GM12878 (cell line): ENCODE measurements at regions not wholly inside any gene's neighbourhood (a gene's known extent, or its start where the extent isn't known, plus 50 kb on each side); places are given as distances from the start of the nearest gene placed in this dataset.

Experiments
- ASH2L ChIP-seq: fragments of 300-600, 200-600 bp; sonication (generic); IDR thresholded peaks from 2 replicates; pipeline ENCODE4 v1.6.1; 2017; ENCODE audit warnings: low read depth, mild to moderate bottlenecking, borderline replicate concordance
- CBX3 ChIP-seq: fragments of 200-600 bp; sonication (generic); IDR thresholded peaks from 2 replicates; pipeline ENCODE4 v1.6.1; 2016; ENCODE audit warnings: low read depth, borderline replicate concordance
- CEBPB ChIP-seq, 2 experiments: fragments of 150-350 bp in 1 of 2; IDR thresholded peaks; 2 replicates each; pipeline ENCODE4 v1.6.1; 2012 to 2014; ENCODE audit warnings: low read depth in 2 of 2, low read length in 2 of 2, borderline replicate concordance in 1 of 2, inconsistent platforms in 1 of 2
- CREB1 ChIP-seq: IDR thresholded peaks from 2 replicates; pipeline ENCODE4 v1.6.1; 2012; ENCODE audit warnings: low read depth, mild to moderate bottlenecking, inconsistent platforms
- EP300 ChIP-seq, 2 experiments: fragments of 150-350 bp in 1 of 2; IDR thresholded peaks; 2 replicates each; pipeline ENCODE4 v1.6.1; 2011 to 2012; ENCODE audit warnings: low read depth in 2 of 2, low read length in 2 of 2, borderline replicate concordance in 1 of 2, improper control_type of control experiment in 1 of 2, inconsistent platforms in 1 of 2; ENCODE audit not compliant: control insufficient read depth in 1 of 2
- GATAD2B ChIP-seq: fragments of 450-650 bp; conservative IDR thresholded peaks from 2 replicates; pipeline ENCODE4 v1.6.1; 2017; ENCODE audit warnings: low read depth, mild to moderate bottlenecking, moderate library complexity
- TF ChIP-seq, protein P1 (sequence below): IDR thresholded peaks from 2 replicates; pipeline ENCODE4 v1.6.1; 2012; ENCODE audit warnings: improper control_type of control experiment, low read depth, low read length; ENCODE audit not compliant: insufficient replicate concordance

DNA sequence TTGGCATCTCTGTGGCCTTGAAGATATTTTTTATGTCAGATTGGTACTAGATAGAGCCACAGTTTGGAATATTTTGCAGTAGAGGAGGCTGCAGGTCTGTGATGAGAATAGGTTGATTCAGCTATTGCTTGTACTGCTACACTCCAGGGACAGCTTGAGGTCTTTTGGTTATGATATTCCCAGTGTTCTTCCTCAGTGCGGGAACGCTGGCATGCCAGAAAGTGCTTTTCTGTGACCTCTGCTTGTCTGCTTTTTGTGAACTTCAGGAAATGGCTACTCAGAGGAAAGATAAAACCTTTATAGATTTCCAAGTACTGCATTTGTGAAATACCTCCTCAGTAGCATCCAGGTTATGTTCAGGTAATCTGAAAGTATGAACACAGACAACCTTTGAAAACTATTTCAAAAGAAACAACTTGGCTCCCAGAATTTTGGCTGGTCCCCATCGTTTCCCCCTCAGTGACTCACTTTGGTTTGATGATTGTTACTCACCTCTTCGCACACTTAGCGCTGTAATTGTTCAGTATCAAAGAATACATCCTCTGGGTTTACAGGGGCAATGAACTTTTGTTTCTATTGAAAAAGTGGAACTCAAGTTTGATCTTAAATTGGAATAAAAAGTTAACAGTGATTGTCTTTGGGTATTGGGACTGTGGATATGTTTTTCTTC lies 191.4 kb downstream of the HIPK3 start:
- TF ChIP-seq CBX3: no peak
- TF ChIP-seq ASH2L: no peak
- no peak for TF ChIP-seq CEBPB (IDR thresholded peaks at IDR 0.05; ENCODE audit: borderline replicate concordance in 1 of 2, low read depth in 2 of 2, low read length in 2 of 2)
- TF ChIP-seq, protein P1, sequence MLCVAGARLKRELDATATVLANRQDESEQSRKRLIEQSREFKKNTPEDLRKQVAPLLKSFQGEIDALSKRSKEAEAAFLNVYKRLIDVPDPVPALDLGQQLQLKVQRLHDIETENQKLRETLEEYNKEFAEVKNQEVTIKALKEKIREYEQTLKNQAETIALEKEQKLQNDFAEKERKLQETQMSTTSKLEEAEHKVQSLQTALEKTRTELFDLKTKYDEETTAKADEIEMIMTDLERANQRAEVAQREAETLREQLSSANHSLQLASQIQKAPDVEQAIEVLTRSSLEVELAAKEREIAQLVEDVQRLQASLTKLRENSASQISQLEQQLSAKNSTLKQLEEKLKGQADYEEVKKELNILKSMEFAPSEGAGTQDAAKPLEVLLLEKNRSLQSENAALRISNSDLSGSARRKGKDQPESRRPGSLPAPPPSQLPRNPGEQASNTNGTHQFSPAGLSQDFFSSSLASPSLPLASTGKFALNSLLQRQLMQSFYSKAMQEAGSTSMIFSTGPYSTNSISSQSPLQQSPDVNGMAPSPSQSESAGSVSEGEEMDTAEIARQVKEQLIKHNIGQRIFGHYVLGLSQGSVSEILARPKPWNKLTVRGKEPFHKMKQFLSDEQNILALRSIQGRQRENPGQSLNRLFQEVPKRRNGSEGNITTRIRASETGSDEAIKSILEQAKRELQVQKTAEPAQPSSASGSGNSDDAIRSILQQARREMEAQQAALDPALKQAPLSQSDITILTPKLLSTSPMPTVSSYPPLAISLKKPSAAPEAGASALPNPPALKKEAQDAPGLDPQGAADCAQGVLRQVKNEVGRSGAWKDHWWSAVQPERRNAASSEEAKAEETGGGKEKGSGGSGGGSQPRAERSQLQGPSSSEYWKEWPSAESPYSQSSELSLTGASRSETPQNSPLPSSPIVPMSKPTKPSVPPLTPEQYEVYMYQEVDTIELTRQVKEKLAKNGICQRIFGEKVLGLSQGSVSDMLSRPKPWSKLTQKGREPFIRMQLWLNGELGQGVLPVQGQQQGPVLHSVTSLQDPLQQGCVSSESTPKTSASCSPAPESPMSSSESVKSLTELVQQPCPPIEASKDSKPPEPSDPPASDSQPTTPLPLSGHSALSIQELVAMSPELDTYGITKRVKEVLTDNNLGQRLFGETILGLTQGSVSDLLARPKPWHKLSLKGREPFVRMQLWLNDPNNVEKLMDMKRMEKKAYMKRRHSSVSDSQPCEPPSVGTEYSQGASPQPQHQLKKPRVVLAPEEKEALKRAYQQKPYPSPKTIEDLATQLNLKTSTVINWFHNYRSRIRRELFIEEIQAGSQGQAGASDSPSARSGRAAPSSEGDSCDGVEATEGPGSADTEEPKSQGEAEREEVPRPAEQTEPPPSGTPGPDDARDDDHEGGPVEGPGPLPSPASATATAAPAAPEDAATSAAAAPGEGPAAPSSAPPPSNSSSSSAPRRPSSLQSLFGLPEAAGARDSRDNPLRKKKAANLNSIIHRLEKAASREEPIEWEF: no peak
- TF ChIP-seq CREB1: no peak
- TF ChIP-seq GATAD2B: no peak
- no peak for TF ChIP-seq EP300 (IDR thresholded peaks at IDR 0.05; ENCODE audit: borderline replicate concordance in 1 of 2, control insufficient read depth in 1 of 2, low read depth in 2 of 2, low read length in 2 of 2)
